Liver (tissue), 8 donors: ENCODE measurements at regions not wholly inside any gene's neighbourhood (a gene's known extent, or its start where the extent isn't known, plus 50 kb on each side); places are given as distances from the start of the nearest gene placed in this dataset.

Experiments
- DNase-seq: peaks from one replicate; pipeline ENCODE4 v3.0.0-alpha.2; 2017; ENCODE audit warnings: low spot score
- H3K27ac ChIP-seq, 2 donors: one replicate each; pipeline ENCODE4 v1.7.0; 2013; ENCODE audit warnings: inconsistent platforms in 2 of 2, low read length in 2 of 2, control low read depth in 1 of 2, low read depth in 1 of 2, mild to moderate bottlenecking in 1 of 2
- H3K27me3 ChIP-seq, 4 donors: one replicate each; pipeline versions ENCODE4 v1.6.1 to v1.7.0; 2013; ENCODE audit warnings: low read length in 3 of 4, inconsistent platforms in 1 of 4, mild to moderate bottlenecking in 1 of 4, moderate library complexity in 1 of 4; ENCODE audit not compliant: control insufficient read depth in 4 of 4, insufficient read depth in 4 of 4
- H3K36me3 ChIP-seq, 4 donors: one replicate each; pipeline versions ENCODE4 v1.6.1 to v1.7.0; 2013; ENCODE audit warnings: low read length in 3 of 4, mild to moderate bottlenecking in 3 of 4, low read depth in 1 of 4, moderate library complexity in 1 of 4; ENCODE audit not compliant: control insufficient read depth in 4 of 4, insufficient read depth in 3 of 4
- H3K4me1 ChIP-seq, 4 donors: one replicate each; pipeline versions ENCODE4 v1.6.1 to v1.7.0; 2013; ENCODE audit warnings: low read length in 3 of 4, mild to moderate bottlenecking in 3 of 4, moderate library complexity in 1 of 4; ENCODE audit not compliant: control insufficient read depth in 4 of 4, insufficient read depth in 4 of 4
- H3K4me3 ChIP-seq, 3 donors: one replicate each; pipeline versions ENCODE4 v1.6.1 to v1.7.0; 2013; ENCODE audit warnings: low read length in 3 of 3, control low read depth in 1 of 3, low read depth in 1 of 3, mild to moderate bottlenecking in 1 of 3
- H3K9ac ChIP-seq, 2 donors: one replicate each; pipeline ENCODE4 v1.7.0; 2013; ENCODE audit warnings: low read length in 2 of 2, mild to moderate bottlenecking in 2 of 2, moderate library complexity in 2 of 2, control low read depth in 1 of 2, low read depth in 1 of 2
- H3K9me3 ChIP-seq, 4 donors: one replicate each; pipeline versions ENCODE4 v1.6.1 to v1.7.0; 2013; ENCODE audit warnings: low read length in 3 of 4; ENCODE audit not compliant: control insufficient read depth in 4 of 4
- EGR1 ChIP-seq, 2 donors: IDR thresholded peaks; 2 replicates each; pipeline ENCODE4 v1.6.1; 2016 to 2018; ENCODE audit warnings: antibody characterized with exemption in 2 of 2, low read depth in 2 of 2
- FOXA1 ChIP-seq: IDR thresholded peaks from 2 replicates; pipeline ENCODE4 v1.6.1; 2016; ENCODE audit warnings: antibody characterized with exemption
- FOXA2 ChIP-seq: IDR thresholded peaks from 2 replicates; pipeline ENCODE4 v1.6.1; 2016; ENCODE audit warnings: antibody characterized with exemption
- GABPA ChIP-seq, 2 donors: IDR thresholded peaks in 1 of 2; conservative IDR thresholded peaks in 1 of 2; 2 replicates each; pipeline ENCODE4 v1.6.1; 2016; ENCODE audit warnings: antibody characterized with exemption in 2 of 2, mild to moderate bottlenecking in 1 of 2, moderate library complexity in 1 of 2
- HNF4A ChIP-seq, 2 donors: conservative IDR thresholded peaks; 2 replicates each; pipeline ENCODE4 v1.6.1; 2016; ENCODE audit warnings: antibody characterized with exemption in 2 of 2, mild to moderate bottlenecking in 2 of 2
- HNF4G ChIP-seq: IDR thresholded peaks from 2 replicates; pipeline ENCODE4 v1.6.1; 2016; ENCODE audit warnings: antibody characterized with exemption
- JUND ChIP-seq, 2 donors: IDR thresholded peaks; 2 replicates each; pipeline ENCODE4 v1.6.1; 2016; ENCODE audit warnings: antibody characterized with exemption in 2 of 2
- NR2F2 ChIP-seq: IDR thresholded peaks from 2 replicates; pipeline ENCODE4 v1.6.1; 2016; ENCODE audit warnings: antibody characterized with exemption
- RAD21 ChIP-seq, 2 donors: IDR thresholded peaks; 2 replicates each; pipeline ENCODE4 v1.6.1; 2016; ENCODE audit warnings: antibody characterized with exemption in 2 of 2, mild to moderate bottlenecking in 2 of 2
- RXRA ChIP-seq, 2 donors: IDR thresholded peaks; 2 replicates each; pipeline ENCODE4 v1.6.1; 2017 to 2018; ENCODE audit warnings: antibody characterized with exemption in 2 of 2, mild to moderate bottlenecking in 1 of 2
- SP1 ChIP-seq: IDR thresholded peaks from 2 replicates; pipeline ENCODE4 v1.6.1; 2018; ENCODE audit warnings: antibody characterized with exemption, mild to moderate bottlenecking
- TAF1 ChIP-seq: conservative IDR thresholded peaks from 2 replicates; pipeline ENCODE4 v1.6.1; 2016; ENCODE audit warnings: antibody characterized with exemption, mild to moderate bottlenecking
- YY1 ChIP-seq: IDR thresholded peaks from 2 replicates; pipeline ENCODE4 v1.6.1; 2016; ENCODE audit warnings: antibody characterized with exemption, mild to moderate bottlenecking
- WGBS: extraction: QIAGEN DNeasy Blood & Tissue Kit; methylation state at CpG from one replicate; pipeline ENCODE4 v1.1.7; 2013; 5-methylcytosine and 5-hydroxymethylcytosine counted together
- TF ChIP-seq, protein P1 (sequence below): IDR thresholded peaks from 2 replicates; pipeline ENCODE4 v1.6.1; 2016; ENCODE audit warnings: antibody characterized with exemption
- TF ChIP-seq, protein P2 (sequence below): fragments of 150-350 bp; IDR thresholded peaks from 2 replicates; pipeline ENCODE4 v1.5.1; 2017; ENCODE audit warnings: improper control_type of control experiment, low read depth, low read length; ENCODE audit not compliant: missing input control
- TF ChIP-seq, protein P3 (sequence below): IDR thresholded peaks from 2 replicates; pipeline ENCODE4 v1.6.1; 2016; ENCODE audit warnings: antibody characterized with exemption
- TF ChIP-seq, protein P4 (sequence below): IDR thresholded peaks from 2 replicates; pipeline ENCODE4 v1.6.1; 2016; ENCODE audit warnings: antibody characterized with exemption, mild to moderate bottlenecking
- TF ChIP-seq, protein P5 (sequence below): IDR thresholded peaks from 2 replicates; pipeline ENCODE4 v1.6.1; 2016; ENCODE audit warnings: antibody characterized with exemption
- donor health status: healthy.
- donor health status: healthy.
- donor health status: healthy.
- donor health status: healthy.
- donor health status: healthy.

DNA sequence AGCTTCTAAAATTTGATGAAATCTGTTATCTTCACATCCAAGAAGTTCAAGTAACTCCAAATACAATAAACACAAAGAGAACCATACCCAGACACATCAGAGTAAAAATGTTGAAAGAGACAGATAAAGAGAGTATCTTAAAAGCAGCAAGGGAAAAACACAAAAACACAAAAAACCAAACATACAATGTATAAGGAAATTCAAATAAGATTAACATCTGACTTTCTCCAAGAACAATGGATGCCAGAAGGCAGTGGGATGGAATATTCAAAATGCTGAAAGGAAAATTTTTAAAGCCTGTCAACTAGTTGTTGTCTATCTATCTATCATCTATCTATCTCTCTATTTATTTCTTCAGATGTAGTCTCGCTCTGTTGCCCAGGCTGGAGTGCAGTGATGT, 72.4 kb upstream of the MKLN1 start:
- Histone ChIP-seq H3K27ac (no peak overlapping the region), H3K36me3 (no peaks in the 10 kb centered on the region), H3K4me1 (no peaks in the 10 kb centered on the region), H3K9me3 (peaks cover 2 to 11% (median 6%) of the 10 kb centered on the region in 4 donors), H3K9ac (no peak overlapping the region), H3K4me3 (no peak overlapping the region), H3K27me3 (no peaks in the 10 kb centered on the region)
- no peak for TF ChIP-seq SP1
- TF ChIP-seq, protein P1, sequence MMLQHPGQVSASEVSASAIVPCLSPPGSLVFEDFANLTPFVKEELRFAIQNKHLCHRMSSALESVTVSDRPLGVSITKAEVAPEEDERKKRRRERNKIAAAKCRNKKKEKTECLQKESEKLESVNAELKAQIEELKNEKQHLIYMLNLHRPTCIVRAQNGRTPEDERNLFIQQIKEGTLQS, result no peak
- TF ChIP-seq JUND (IDR thresholded peaks at IDR 0.05), result no peak
- no peak for TF ChIP-seq RAD21 (IDR thresholded peaks at IDR 0.05)
- TF ChIP-seq GABPA (IDR thresholded peaks at IDR 0.05 in 1 of 2, conservative IDR thresholded peaks at IDR 0.05 in 1 of 2), result no peak
- DNase-seq, result no peak
- WGBS, result 88% methylated on average over 1 of the region's 1 CpG

DNA sequence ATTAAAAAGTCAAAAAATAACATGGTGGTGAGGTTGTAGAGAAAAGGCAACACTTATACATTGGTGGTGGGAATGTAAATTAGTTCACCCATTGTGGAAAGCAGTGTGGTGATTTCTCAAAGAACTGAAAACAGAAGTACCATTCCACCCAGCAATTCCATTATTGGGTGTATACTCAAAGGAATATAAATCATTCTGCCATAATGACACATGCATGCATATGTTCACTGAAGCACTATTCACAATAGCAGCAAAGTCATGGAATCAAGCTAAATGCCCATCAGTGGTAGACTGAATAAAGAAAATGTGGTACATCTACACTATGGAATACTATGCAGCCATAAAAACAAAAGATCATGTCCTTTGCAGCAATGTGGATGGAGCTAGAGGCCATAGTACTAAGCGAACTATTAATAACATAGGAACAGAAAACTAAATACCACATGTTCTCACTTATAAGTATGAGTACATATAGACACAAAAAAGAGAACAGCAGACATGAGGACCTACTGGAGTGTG, 66.1 kb upstream of the MKLN1 start:
- DNase-seq, result no peak
- Histone ChIP-seq H3K36me3 (no peaks in the 10 kb centered on the region), H3K4me3 (no peak overlapping the region), H3K9me3 (no peaks in the 10 kb centered on the region), H3K9ac (no peak overlapping the region), H3K4me1 (no peaks in the 10 kb centered on the region), H3K27me3 (no peaks in the 10 kb centered on the region), H3K27ac (no peak overlapping the region)
- TF ChIP-seq, protein P2, sequence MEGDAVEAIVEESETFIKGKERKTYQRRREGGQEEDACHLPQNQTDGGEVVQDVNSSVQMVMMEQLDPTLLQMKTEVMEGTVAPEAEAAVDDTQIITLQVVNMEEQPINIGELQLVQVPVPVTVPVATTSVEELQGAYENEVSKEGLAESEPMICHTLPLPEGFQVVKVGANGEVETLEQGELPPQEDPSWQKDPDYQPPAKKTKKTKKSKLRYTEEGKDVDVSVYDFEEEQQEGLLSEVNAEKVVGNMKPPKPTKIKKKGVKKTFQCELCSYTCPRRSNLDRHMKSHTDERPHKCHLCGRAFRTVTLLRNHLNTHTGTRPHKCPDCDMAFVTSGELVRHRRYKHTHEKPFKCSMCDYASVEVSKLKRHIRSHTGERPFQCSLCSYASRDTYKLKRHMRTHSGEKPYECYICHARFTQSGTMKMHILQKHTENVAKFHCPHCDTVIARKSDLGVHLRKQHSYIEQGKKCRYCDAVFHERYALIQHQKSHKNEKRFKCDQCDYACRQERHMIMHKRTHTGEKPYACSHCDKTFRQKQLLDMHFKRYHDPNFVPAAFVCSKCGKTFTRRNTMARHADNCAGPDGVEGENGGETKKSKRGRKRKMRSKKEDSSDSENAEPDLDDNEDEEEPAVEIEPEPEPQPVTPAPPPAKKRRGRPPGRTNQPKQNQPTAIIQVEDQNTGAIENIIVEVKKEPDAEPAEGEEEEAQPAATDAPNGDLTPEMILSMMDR, result no peak
- TF ChIP-seq, protein P3, sequence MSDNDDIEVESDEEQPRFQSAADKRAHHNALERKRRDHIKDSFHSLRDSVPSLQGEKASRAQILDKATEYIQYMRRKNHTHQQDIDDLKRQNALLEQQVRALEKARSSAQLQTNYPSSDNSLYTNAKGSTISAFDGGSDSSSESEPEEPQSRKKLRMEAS, result no peak
- no peak for TF ChIP-seq HNF4A (conservative IDR thresholded peaks at IDR 0.05)
- no peak for TF ChIP-seq JUND (IDR thresholded peaks at IDR 0.05)
- TF ChIP-seq SP1, result no peak
- no peak for TF ChIP-seq YY1
- no peak for TF ChIP-seq TAF1
- TF ChIP-seq EGR1 (IDR thresholded peaks at IDR 0.05; ENCODE audit: low read depth in 2 of 2), result no peak
- 99% methylated on average over 1 of the region's 1 CpG for WGBS

DNA sequence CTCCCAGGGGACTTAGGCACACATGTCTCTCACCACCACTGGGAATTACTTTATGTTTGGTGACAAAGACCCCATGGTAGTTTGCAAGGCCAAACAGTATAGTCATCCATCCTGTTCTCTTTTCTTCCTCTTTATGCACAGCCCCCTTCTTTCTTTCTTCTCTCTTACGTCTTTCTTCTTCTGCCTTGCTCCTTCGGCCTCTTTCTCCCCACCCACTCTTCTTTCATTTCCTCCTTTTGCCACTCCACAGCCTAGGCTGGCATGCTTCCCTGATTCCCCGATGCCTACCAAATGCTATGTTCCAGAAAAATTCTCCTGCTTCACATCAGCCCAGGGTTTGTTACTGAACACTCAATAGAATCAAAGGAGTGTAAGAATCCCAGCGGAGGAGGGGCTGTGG, 62.4 kb upstream of the MKLN1 start:
- no peak for DNase-seq
- Histone ChIP-seq H3K9ac (no peak overlapping the region), H3K4me1 (no peaks in the 10 kb centered on the region), H3K4me3 (no peak overlapping the region), H3K27ac (no peak overlapping the region), H3K36me3 (no peaks in the 10 kb centered on the region), H3K9me3 (no peaks in the 10 kb centered on the region), H3K27me3 (no peaks in the 10 kb centered on the region)
- 86% methylated on average over 4 of the region's 4 CpGs for WGBS
- TF ChIP-seq JUND (IDR thresholded peaks at IDR 0.05) (no peak), HNF4A (conservative IDR thresholded peaks at IDR 0.05) (no peak), GABPA (IDR thresholded peaks at IDR 0.05 in 1 of 2, conservative IDR thresholded peaks at IDR 0.05 in 1 of 2) (no peak), TAF1 (no peak), FOXA1 (no peak), HNF4G (no peak), YY1 (no peak), SP1 (no peak), RAD21 (IDR thresholded peaks at IDR 0.05) (no peak), EGR1 (IDR thresholded peaks at IDR 0.05; ENCODE audit: low read depth in 2 of 2) (no peak), RXRA (IDR thresholded peaks at IDR 0.05) (no peak), FOXA2 (no peak), NR2F2 (no peak)
- TF ChIP-seq, protein P4, sequence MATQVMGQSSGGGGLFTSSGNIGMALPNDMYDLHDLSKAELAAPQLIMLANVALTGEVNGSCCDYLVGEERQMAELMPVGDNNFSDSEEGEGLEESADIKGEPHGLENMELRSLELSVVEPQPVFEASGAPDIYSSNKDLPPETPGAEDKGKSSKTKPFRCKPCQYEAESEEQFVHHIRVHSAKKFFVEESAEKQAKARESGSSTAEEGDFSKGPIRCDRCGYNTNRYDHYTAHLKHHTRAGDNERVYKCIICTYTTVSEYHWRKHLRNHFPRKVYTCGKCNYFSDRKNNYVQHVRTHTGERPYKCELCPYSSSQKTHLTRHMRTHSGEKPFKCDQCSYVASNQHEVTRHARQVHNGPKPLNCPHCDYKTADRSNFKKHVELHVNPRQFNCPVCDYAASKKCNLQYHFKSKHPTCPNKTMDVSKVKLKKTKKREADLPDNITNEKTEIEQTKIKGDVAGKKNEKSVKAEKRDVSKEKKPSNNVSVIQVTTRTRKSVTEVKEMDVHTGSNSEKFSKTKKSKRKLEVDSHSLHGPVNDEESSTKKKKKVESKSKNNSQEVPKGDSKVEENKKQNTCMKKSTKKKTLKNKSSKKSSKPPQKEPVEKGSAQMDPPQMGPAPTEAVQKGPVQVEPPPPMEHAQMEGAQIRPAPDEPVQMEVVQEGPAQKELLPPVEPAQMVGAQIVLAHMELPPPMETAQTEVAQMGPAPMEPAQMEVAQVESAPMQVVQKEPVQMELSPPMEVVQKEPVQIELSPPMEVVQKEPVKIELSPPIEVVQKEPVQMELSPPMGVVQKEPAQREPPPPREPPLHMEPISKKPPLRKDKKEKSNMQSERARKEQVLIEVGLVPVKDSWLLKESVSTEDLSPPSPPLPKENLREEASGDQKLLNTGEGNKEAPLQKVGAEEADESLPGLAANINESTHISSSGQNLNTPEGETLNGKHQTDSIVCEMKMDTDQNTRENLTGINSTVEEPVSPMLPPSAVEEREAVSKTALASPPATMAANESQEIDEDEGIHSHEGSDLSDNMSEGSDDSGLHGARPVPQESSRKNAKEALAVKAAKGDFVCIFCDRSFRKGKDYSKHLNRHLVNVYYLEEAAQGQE, result no peak
- TF ChIP-seq, protein P5, sequence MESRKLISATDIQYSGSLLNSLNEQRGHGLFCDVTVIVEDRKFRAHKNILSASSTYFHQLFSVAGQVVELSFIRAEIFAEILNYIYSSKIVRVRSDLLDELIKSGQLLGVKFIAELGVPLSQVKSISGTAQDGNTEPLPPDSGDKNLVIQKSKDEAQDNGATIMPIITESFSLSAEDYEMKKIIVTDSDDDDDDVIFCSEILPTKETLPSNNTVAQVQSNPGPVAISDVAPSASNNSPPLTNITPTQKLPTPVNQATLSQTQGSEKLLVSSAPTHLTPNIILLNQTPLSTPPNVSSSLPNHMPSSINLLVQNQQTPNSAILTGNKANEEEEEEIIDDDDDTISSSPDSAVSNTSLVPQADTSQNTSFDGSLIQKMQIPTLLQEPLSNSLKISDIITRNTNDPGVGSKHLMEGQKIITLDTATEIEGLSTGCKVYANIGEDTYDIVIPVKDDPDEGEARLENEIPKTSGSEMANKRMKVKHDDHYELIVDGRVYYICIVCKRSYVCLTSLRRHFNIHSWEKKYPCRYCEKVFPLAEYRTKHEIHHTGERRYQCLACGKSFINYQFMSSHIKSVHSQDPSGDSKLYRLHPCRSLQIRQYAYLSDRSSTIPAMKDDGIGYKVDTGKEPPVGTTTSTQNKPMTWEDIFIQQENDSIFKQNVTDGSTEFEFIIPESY, result no peak
- TF ChIP-seq, protein P1, result no peak
- TF ChIP-seq, protein P3, result no peak
